A673 (cell line): ENCODE measurements at regions not wholly inside any gene's neighbourhood (a gene's known extent, or its start where the extent isn't known, plus 50 kb on each side); places are given as distances from the start of the nearest gene placed in this dataset.

ENCODE experiments used
- CTCF ChIP-seq: fragments of 300-800, 200-600 bp; sonication (generic); conservative IDR thresholded peaks from 2 replicates; pipeline ENCODE4 v1.5.1; 2017; ENCODE audit warnings: low read depth, mild to moderate bottlenecking, antibody characterized with exemption, low read length, moderate library complexity, mixed read lengths
- EZH2 ChIP-seq: fragments of 200-600 bp; sonication (generic); IDR thresholded peaks from 2 replicates; pipeline ENCODE4 v1.6.1; 2017; ENCODE audit warnings: borderline replicate concordance, low read depth, mild to moderate bottlenecking, mixed read lengths, antibody characterized with exemption, low read length; ENCODE audit not compliant: poor library complexity, severe bottlenecking

DNA sequence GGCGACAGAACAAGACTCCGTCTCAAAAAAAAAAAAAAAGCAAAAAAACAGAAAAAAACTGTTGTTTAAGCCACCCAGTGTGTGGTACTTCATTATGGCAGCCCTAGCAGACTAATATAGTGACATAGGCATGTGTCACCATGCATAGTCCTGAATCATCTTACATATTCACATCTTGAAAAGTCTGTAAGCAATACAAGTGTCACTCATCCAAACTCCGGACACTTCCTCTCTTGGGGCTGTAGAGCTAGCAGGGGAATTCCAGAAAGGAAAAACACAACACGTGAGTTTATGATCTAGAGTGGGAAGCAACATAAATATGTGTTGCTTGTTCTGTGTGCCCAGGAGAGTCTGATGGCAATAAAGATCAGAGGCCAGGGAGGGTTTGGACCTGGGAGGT is 81.6 kb upstream of the KCNE2 start:
- TF ChIP-seq CTCF (no peak), EZH2 (no peak)
